AG09319 (cell line): ENCODE measurements at regions not wholly inside any gene's neighbourhood (a gene's known extent, or its start where the extent isn't known, plus 50 kb on each side); places are given as distances from the start of the nearest gene placed in this dataset.

Experiments used
- DNase-seq: peaks from one replicate; pipeline ENCODE4 v3.0.0-alpha.2; 2010; ENCODE audit warnings: low read depth; ENCODE audit errors: extremely low read depth
- TF ChIP-seq, protein P1 (sequence below): IDR thresholded peaks from 2 replicates; pipeline ENCODE4 v1.5.1; 2011; ENCODE audit warnings: low read depth, mild to moderate bottlenecking, inconsistent platforms, low read length, moderate library complexity

DNA sequence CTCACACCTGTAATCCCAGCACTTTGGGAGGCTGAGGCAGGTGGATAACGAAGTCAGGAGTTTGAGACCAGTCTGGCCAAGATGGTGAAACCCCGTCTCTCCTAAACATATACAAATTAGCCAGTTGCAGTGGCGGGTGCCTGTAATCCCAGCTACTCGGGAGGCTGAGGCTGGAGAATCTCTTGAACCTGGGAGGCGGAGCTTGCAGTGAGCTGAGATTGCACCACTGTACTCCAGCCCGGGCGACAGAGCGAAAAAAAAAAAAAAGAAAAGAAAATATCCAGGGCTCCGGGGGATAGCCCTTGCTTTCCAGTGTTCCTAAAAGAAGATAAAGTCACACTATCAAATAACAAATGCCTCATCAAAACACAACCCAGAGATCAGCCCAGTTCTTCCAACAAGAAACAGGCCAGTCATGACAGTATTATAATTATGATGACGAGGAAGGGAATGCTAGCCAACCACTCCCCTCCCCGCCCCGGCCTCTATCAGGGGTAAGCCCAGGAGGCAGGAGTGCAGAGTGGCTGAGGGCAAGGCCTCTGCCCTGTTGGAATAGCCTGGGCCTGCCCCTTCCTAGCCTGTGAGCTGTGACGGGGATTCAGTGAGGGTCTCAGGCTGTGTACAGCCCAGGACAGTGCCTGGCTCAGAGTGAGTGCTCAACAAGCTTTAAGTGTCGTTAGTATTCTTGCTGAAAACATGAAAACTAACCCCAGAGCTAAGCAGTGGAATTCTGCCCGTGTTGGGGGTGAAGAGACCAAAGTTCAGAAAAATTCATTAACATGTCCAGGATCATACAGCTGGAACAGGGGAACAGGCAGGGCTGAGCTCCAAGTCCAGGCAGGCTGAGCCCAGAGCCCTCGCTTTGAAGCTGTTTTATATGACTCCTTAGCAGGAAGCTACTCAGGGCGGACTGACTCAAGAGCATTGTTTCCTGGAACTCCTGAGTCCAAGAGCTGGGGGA, 54.3 kb downstream of the FAM241B start:
- no peak for DNase-seq
- TF ChIP-seq, protein P1, sequence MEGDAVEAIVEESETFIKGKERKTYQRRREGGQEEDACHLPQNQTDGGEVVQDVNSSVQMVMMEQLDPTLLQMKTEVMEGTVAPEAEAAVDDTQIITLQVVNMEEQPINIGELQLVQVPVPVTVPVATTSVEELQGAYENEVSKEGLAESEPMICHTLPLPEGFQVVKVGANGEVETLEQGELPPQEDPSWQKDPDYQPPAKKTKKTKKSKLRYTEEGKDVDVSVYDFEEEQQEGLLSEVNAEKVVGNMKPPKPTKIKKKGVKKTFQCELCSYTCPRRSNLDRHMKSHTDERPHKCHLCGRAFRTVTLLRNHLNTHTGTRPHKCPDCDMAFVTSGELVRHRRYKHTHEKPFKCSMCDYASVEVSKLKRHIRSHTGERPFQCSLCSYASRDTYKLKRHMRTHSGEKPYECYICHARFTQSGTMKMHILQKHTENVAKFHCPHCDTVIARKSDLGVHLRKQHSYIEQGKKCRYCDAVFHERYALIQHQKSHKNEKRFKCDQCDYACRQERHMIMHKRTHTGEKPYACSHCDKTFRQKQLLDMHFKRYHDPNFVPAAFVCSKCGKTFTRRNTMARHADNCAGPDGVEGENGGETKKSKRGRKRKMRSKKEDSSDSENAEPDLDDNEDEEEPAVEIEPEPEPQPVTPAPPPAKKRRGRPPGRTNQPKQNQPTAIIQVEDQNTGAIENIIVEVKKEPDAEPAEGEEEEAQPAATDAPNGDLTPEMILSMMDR: no peak

DNA sequence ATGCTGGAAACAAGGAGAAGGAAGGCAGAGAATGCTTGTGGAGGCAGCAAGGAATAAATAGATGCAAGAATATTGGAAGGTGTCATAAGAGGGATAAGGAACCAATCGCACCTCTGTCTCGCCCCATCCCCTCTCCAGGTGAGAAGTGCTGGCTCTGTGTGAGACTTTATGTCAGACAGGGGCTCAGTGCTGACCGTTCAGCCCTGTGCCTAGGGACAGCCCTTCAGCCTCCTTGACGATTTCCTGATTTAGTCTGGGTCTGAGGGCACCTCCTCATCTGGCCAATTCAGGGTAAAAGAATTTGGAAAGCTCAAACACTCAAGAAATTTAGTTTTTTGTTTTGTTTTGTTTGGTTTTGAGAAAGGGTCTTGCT, 54.9 kb downstream of the FAM241B start:
- TF ChIP-seq, protein P1: no peak
- no peak for DNase-seq

DNA sequence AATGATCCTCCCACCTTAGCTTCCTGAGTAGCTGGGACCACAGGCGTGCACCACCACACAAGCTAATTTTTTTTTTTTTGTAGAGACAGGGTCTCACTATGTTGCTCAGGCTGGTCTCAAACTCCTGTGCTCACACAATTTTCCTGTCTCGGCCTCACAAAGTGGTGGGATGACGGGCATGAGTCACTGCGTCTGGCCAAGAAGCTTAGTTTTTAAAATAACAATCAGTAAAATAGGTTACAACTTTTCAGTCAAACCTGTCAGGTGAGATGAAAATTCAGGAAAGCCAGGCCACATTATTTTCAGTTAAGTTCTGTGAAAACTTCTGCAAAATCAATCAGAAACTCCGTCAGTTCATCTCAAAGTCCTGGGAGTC, 55.4 kb downstream of the FAM241B start:
- no peak for DNase-seq
- TF ChIP-seq, protein P1: no peak

DNA sequence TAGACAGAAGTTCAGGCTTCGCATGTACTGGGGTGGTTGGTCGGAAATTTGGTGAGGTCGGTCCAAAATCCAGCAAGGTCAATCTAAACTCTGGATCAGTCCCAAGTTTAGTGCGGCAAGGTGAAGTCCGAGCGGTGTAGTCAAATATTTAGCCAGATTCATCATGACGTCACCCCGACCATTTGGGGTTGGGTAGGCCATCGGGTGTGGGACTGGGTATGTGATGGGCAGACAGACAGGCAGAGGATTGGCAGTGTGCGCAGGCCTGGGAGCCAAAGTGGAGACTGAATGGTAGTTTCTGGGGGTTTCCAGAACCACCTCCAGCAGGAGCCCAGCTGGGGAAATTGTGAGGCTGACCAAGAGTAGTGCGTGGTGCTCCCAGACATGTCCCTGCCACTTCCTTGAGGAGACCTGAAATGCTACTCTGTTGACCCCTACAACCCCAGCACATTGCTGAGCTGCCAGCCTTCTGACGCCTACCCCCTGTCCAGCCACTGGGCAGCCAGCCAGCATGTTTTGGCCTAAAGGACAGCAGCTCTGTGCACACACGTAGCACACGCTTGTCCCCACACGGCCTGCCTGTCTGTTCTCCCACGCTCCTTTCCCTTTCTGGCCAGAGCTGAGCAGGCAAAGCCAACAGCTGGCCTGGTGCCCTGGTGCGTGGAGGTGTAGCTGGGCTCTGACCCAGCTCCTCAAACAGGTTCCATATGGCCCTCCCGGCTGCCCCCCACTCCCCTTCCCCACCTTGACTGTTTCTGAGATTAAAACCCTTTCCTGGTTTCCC, 55.9 kb downstream of the FAM241B start:
- TF ChIP-seq, protein P1: no peak
- no peak for DNase-seq

DNA sequence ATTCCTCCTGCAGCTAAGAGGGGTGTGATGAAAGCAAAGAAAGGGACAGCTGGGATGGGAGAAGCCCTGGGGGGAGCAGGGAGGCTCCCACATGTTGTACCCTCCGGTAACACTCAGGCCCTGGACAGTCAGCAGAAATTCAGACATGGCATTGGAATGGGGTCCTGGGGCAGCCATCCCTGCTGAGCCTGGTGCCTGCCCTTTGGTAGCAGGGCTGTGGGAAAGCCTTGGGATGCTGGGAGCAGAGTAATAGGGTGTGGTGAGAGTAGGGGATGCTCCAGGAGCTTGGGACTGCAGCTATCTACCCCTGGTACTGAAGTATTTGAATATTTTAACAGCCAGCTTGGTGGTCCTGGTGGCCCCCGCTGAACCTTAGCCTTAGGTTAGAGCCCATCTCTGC, 56.8 kb downstream of the FAM241B start:
- DNase-seq: no peak
- TF ChIP-seq, protein P1: no peak

DNA sequence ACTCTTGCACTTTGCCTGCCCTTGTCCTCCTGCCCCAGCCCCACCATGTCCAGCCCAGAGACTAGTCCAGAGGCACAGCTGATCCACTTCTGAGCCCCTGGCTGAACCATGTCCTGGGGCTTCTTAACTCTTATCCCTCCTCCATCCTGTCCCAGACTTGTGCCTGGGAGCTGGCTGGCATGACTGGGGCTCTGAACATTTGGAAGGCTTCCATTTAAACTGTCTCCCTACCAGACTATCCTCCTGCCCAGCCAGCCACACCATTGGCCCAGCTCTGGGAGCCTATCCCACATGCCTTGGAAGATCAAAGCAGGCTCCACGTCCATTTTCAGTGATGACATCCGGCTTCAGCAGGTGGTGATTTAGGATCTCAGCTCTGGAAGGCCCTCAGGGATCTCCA, 57.4 kb downstream of the FAM241B start:
- no peak for DNase-seq
- TF ChIP-seq, protein P1: no peak

DNA sequence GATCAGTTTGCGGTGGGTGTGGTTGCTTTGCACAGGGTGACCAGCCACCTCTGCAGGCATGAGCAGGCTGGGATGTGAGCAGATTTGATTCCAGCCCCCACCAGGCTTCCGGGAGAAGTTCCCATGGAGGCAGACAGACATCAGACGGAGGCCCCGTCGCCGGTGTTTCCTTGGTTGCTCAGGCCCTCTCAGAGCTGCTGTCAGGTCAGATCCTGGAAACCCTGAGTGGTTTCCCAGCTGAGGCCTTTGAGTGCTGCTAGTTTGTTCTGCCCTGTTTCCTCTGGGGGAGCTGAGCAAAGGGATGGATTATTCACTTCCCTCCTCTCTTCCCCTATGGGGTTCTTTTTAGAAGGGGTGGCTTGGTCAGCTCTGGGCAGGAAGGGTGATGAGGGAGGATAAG, 62.2 kb downstream of the FAM241B start:
- TF ChIP-seq, protein P1: no peak
- no peak for DNase-seq
